Endothelial cell (in vitro differentiated cells): ENCODE measurements at regions not wholly inside any gene's neighbourhood (a gene's known extent, or its start where the extent isn't known, plus 50 kb on each side); places are given as distances from the start of the nearest gene placed in this dataset.

Source experiments
- DNase-seq: peaks from one replicate; pipeline ENCODE4 v3.0.0; 2021; ENCODE audit warnings: low spot score
- H3K27ac Mint-ChIP-seq: one replicate; pipeline ENCODE4 v1.8.0; 2021; ENCODE audit warnings: mixed read lengths, inconsistent platforms; ENCODE audit not compliant: unreplicated experiment
- H3K27me3 Mint-ChIP-seq: one replicate; pipeline ENCODE4 v1.8.0; 2021; ENCODE audit warnings: mild to moderate bottlenecking, moderate library complexity, mixed read lengths, inconsistent platforms; ENCODE audit not compliant: unreplicated experiment
- H3K36me3 Mint-ChIP-seq: one replicate; pipeline ENCODE4 v1.8.0; 2021; ENCODE audit warnings: mild to moderate bottlenecking, low read depth, mixed read lengths, inconsistent platforms; ENCODE audit not compliant: unreplicated experiment
- H3K4me1 Mint-ChIP-seq: one replicate; pipeline ENCODE4 v1.8.0; 2021; ENCODE audit warnings: mild to moderate bottlenecking, mixed read lengths, inconsistent platforms; ENCODE audit not compliant: unreplicated experiment
- H3K4me3 Mint-ChIP-seq: one replicate; pipeline ENCODE4 v1.8.0; 2021; ENCODE audit warnings: mild to moderate bottlenecking, mixed read lengths, inconsistent platforms; ENCODE audit not compliant: unreplicated experiment
- H3K9me3 Mint-ChIP-seq: one replicate; pipeline ENCODE4 v1.8.0; 2021; ENCODE audit warnings: mixed read lengths, inconsistent platforms; ENCODE audit not compliant: unreplicated experiment
- CTCF ChIP-seq: fragments of 200-600 bp; sonication (generic); IDR thresholded peaks from one replicate; pipeline ENCODE4 v1.5.0; 2021; ENCODE audit warnings: antibody characterized with exemption; ENCODE audit not compliant: unreplicated experiment

GRCh38 chr12:67057072-67057471 lies 212.1 kb upstream of the CAND1 start:
- no peak overlapping the region for H3K27ac Mint-ChIP-seq
- TF ChIP-seq CTCF, result no peak
- no peaks in the 10 kb centered on the region for H3K4me1 Mint-ChIP-seq
- H3K9me3 Mint-ChIP-seq, result no peaks in the 10 kb centered on the region
- H3K36me3 Mint-ChIP-seq, result no peaks in the 10 kb centered on the region
- no peak for DNase-seq
- H3K4me3 Mint-ChIP-seq, result no peak overlapping the region
- H3K27me3 Mint-ChIP-seq, result no peaks in the 10 kb centered on the region

DNA sequence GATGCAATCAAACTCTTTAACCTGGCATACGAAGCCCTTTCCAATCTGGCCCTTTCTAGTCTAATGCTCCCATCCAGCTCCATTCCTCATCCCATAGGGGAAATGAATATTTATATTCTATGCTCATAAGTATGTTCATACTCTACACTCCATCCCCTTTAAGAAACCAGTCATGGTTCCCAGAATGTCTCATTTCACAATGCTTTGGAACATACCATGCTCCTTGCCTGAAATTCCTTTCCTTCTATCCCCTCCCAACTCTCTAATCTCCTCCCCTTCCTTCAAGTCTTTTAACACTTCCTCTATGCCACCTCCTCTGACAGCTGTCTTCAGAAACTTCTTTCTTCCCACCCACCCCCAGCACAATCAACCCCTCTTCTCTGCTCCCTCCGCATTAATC lies 207.0 kb upstream of the CAND1 start:
- no peak overlapping the region for H3K4me3 Mint-ChIP-seq
- TF ChIP-seq CTCF, result no peak
- H3K9me3 Mint-ChIP-seq, result no peaks in the 10 kb centered on the region
- H3K36me3 Mint-ChIP-seq, result no peaks in the 10 kb centered on the region
- H3K4me1 Mint-ChIP-seq, result no peaks in the 10 kb centered on the region
- H3K27ac Mint-ChIP-seq, result no peak overlapping the region
- no peaks in the 10 kb centered on the region for H3K27me3 Mint-ChIP-seq
- no peak for DNase-seq

GRCh38 chr12:67067453-67068203 lies 201.5 kb upstream of the CAND1 start:
- no peak for TF ChIP-seq CTCF
- Mint-ChIP-seq H3K36me3 (no peaks in the 10 kb centered on the region), H3K27me3 (peaks cover 15% of the 10 kb centered on the region), H3K4me3 (peak overlapping the region; percentile 93), H3K9me3 (no peaks in the 10 kb centered on the region), H3K4me1 (peaks cover 18% of the 10 kb centered on the region), H3K27ac (peak overlapping the region; percentile 83)
- peak; percentile 24 for DNase-seq

GRCh38 chr12:67068204-67068731 lies 200.9 kb upstream of the CAND1 start:
- DNase-seq, result peak; percentile 19
- Mint-ChIP-seq H3K27me3 (peaks cover 15% of the 10 kb centered on the region), H3K36me3 (no peaks in the 10 kb centered on the region), H3K4me3 (peak overlapping the region; percentile 93), H3K9me3 (no peaks in the 10 kb centered on the region), H3K4me1 (peaks cover 18% of the 10 kb centered on the region), H3K27ac (no peak overlapping the region)
- no peak for TF ChIP-seq CTCF

DNA sequence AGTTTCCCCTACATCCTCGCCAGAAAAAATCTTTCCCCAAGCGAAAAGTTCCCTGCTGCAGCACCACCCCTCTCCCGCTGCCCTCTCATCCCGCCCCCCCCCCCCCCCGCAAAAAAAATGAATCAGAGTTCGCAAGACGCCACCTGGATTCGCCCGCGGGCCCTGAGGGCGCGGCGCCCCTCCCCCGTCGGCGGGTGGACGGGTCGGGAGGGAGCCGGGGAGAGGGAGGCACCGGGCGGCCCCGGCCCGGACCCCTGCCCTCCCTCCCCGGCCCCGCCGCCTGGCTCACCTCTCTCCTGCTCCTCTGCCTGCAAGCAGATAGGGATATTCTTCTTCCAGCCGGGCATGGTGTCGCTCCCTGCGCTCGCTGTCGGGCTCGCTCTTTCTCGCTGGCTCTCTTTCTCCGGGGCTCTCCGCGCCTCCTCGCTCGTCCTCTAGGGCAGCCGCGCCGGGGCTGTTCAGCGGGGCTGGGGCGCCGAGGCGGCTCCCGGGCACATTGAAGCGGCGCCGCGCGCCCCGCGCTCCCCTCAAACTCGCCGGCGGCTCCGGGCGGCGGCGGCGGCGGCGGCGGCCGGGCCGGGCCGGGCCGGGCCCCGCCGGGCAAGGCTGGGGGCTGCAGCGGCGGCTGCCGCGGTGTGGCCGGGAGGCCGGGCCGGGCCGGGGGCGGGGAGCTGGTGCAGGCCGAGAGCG lies 200.3 kb upstream of the CAND1 start:
- DNase-seq, result peak; percentile 62
- Mint-ChIP-seq H3K4me1 (peaks cover 18% of the 10 kb centered on the region), H3K27ac (no peak overlapping the region), H3K9me3 (no peaks in the 10 kb centered on the region), H3K27me3 (peaks cover 15% of the 10 kb centered on the region), H3K4me3 (peak overlapping the region; percentile 96), H3K36me3 (no peaks in the 10 kb centered on the region)
- no peak for TF ChIP-seq CTCF
